ENCODE measurements at regions not wholly inside any gene's neighbourhood (a gene's known extent, or its start where the extent isn't known, plus 50 kb on each side); places are given as distances from the start of the nearest gene placed in this dataset.

DNA sequence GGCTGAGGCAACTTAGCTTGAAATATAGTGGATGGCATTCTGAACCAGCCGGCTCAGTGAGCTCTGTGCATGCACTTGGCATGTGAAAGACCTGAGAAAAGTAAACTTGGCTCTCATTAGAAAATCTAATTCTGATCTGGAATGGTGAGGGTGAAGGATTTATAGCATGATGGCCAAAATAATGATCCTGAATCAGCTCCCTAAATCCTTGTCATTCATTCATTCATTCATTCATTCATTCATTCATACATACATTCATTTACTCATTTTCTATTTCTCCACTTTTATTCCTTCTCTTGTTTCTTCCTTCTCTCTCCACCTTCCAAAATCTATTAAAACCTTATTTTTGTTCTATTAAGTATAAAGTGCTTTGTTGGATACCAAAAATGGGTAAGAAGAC lies 681.1 kb downstream of the DHX35 start:
- Mint-ChIP-seq H3K4me1 (ENCODE audit: low read depth) (no peaks in the 10 kb centered on the region), H3K9me3 (peaks cover 46% of the 10 kb centered on the region), H3K27ac (no peak overlapping the region), H3K4me3 (no peak overlapping the region), H3K27me3 (ENCODE audit: insufficient read depth) (no peaks in the 10 kb centered on the region), H3K36me3 (ENCODE audit: low read depth) (peaks cover 4% of the 10 kb centered on the region; the same call in 1 of the 2 replicates)
- no peak for DNase-seq
- TF ChIP-seq, protein P1, sequence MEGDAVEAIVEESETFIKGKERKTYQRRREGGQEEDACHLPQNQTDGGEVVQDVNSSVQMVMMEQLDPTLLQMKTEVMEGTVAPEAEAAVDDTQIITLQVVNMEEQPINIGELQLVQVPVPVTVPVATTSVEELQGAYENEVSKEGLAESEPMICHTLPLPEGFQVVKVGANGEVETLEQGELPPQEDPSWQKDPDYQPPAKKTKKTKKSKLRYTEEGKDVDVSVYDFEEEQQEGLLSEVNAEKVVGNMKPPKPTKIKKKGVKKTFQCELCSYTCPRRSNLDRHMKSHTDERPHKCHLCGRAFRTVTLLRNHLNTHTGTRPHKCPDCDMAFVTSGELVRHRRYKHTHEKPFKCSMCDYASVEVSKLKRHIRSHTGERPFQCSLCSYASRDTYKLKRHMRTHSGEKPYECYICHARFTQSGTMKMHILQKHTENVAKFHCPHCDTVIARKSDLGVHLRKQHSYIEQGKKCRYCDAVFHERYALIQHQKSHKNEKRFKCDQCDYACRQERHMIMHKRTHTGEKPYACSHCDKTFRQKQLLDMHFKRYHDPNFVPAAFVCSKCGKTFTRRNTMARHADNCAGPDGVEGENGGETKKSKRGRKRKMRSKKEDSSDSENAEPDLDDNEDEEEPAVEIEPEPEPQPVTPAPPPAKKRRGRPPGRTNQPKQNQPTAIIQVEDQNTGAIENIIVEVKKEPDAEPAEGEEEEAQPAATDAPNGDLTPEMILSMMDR (IDR thresholded peaks at IDR 0.05), result no peak

DNA sequence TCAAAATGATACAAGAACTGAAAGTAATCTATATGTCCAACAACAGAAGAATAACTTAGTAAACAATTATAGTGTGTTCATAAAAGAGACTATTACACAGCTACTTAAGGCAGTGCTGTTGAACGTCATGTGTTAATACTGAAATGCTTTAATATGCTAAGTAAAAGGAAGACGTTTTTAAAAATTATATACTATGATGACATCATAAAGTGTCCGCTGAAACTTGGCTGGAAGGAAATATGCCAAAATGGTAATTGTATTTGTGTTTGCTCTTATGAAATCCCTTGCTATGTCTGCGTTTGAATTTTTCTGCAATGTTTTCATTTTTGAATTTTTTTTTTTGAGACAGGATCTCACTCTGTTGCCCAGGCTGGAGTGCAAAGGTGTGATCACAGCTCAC lies 679.3 kb downstream of the DHX35 start:
- H3K27me3 Mint-ChIP-seq (ENCODE audit: insufficient read depth), result no peaks in the 10 kb centered on the region
- TF ChIP-seq, protein P1 (IDR thresholded peaks at IDR 0.05), result no peak
- no peaks in the 10 kb centered on the region for H3K4me1 Mint-ChIP-seq (ENCODE audit: low read depth)
- H3K4me3 Mint-ChIP-seq, result no peak overlapping the region
- H3K36me3 Mint-ChIP-seq (ENCODE audit: low read depth), result peaks cover 12% of the 10 kb centered on the region
- H3K27ac Mint-ChIP-seq, result no peak overlapping the region
- DNase-seq, result no peak
- peaks cover 60% of the 10 kb centered on the region for H3K9me3 Mint-ChIP-seq

DNA sequence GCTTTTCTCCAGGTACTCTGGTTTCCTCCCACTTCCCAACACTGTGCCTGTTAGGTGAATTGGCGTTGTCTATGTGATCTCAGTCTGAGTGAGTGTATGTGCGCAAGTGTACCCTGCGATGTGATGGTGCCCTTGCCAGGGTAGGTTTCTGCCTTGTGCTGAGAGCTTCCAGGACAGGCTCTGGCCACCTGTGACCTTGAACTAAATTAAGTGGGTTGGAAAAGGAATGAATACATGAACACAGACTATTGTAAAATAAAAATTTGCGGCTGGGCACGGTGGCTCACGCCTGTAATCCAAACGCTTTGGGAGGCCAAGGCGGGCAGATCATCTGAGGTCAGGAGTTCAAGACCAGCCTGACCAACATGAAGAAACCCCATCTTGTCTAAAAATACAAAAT lies 678.0 kb downstream of the DHX35 start:
- H3K4me3 Mint-ChIP-seq, result no peak overlapping the region
- peaks cover 56% of the 10 kb centered on the region for H3K9me3 Mint-ChIP-seq
- TF ChIP-seq, protein P1 (IDR thresholded peaks at IDR 0.05), result no peak
- DNase-seq, result no peak
- no peak overlapping the region for H3K27ac Mint-ChIP-seq
- peaks cover 12% of the 10 kb centered on the region for H3K36me3 Mint-ChIP-seq (ENCODE audit: low read depth)
- H3K4me1 Mint-ChIP-seq (ENCODE audit: low read depth), result no peaks in the 10 kb centered on the region
- no peaks in the 10 kb centered on the region; the same call in 1 of the 2 replicates for H3K27me3 Mint-ChIP-seq (ENCODE audit: insufficient read depth)

DNA sequence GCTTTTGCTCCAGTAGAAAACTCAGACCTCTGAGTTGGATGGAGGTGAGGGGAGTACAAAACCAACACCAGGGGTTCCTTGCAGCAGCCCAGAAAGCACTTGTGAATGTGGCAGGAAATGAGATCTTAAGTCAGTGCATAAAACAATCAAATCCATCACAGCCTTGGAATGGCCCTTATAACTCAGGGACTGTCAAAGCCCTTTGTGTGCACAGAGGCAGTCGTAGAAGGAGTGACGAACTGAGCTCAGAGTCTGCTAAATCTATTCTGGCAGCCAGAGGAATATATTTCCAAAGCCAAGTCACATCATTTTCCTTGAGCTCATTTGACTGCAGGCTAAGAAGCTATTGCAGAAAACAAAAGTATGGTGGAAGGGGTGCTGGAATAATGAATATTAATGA lies 676.6 kb downstream of the DHX35 start:
- Mint-ChIP-seq H3K4me1 (ENCODE audit: low read depth) (no peaks in the 10 kb centered on the region), H3K4me3 (no peak overlapping the region), H3K27ac (no peak overlapping the region), H3K27me3 (ENCODE audit: insufficient read depth) (no peaks in the 10 kb centered on the region; the same call in 1 of the 2 replicates), H3K9me3 (peaks cover 53% of the 10 kb centered on the region), H3K36me3 (ENCODE audit: low read depth) (peaks cover 12% of the 10 kb centered on the region)
- TF ChIP-seq, protein P1 (IDR thresholded peaks at IDR 0.05), result no peak
- DNase-seq, result no peak

DNA sequence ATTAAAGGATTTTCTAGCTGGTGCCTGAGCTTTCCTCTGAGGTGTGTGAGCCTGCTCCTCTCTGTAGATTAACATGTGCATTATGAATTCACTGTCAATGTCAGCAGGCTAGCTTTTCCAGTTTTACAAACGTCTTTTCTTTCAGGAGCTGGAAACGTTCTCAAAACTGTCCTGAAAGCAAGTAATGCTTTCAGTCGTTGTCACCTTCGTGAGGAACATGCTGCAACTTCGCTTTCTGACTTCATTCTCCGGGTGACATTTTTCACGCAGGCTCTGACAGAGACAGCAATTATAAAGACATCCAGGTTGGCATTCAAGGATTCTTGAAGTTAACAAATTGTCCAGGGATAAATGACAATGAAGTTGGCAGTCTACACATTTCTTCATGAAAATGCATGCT lies 671.5 kb downstream of the DHX35 start:
- Mint-ChIP-seq H3K27ac (no peak overlapping the region), H3K9me3 (peaks cover 31% of the 10 kb centered on the region), H3K4me3 (no peak overlapping the region), H3K4me1 (ENCODE audit: low read depth) (no peaks in the 10 kb centered on the region), H3K27me3 (ENCODE audit: insufficient read depth) (no peaks in the 10 kb centered on the region; the same call in 1 of the 2 replicates), H3K36me3 (ENCODE audit: low read depth) (peaks cover 8% of the 10 kb centered on the region; the same call in 1 of the 2 replicates)
- TF ChIP-seq, protein P1 (IDR thresholded peaks at IDR 0.05), result no peak
- DNase-seq, result no peak

DNA sequence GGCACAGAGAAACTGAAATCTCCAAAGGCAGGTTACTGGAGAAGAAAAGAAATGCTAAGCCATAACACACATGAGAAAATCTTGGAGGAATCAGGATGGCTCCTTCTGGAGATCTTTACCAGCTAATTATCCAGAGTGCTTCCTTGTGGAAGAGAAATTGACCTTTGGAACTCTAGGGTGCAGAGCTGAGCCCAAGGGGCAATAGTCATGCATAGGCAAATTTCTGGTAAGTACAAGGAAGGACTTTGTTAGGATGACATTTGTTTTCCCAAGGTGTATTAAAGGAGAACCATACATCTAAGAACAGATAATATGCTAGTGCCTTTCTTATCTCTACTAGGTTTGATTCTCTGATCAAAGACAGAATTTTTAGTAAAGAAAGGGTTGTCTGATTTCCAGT lies 670.6 kb downstream of the DHX35 start:
- Mint-ChIP-seq H3K9me3 (peaks cover 27% of the 10 kb centered on the region), H3K4me1 (ENCODE audit: low read depth) (no peaks in the 10 kb centered on the region), H3K36me3 (ENCODE audit: low read depth) (peaks cover 7% of the 10 kb centered on the region; the same call in 1 of the 2 replicates), H3K27ac (no peak overlapping the region), H3K27me3 (ENCODE audit: insufficient read depth) (peaks cover under 1% of the 10 kb centered on the region), H3K4me3 (no peak overlapping the region)
- TF ChIP-seq, protein P1 (IDR thresholded peaks at IDR 0.05), result no peak
- no peak for DNase-seq
